ENCODE measurements at regions not wholly inside any gene's neighbourhood (a gene's known extent, or its start where the extent isn't known, plus 50 kb on each side); places are given as distances from the start of the nearest gene placed in this dataset.

GRCh38 chr4:81601358-81601694, 129.6 kb upstream of the RASGEF1B start:
- H3K27ac ChIP-seq = no peak overlapping the region
- ATAC-seq (no peak), DNase-seq (no peak)
- H3K9me3 ChIP-seq = no peaks in the 10 kb centered on the region
- peaks cover 0 to 11% of the 10 kb centered on the region in 2 donors for H3K4me1 ChIP-seq
- TF ChIP-seq CTCF (IDR thresholded peaks at IDR 0.05) = no peak
- intact Hi-C loops (cut with DNase I) = no loop called here
- H3K36me3 ChIP-seq = no peaks in the 10 kb centered on the region
- H3K27me3 ChIP-seq = no peaks in the 10 kb centered on the region
- no peak overlapping the region for H3K4me3 ChIP-seq

DNA sequence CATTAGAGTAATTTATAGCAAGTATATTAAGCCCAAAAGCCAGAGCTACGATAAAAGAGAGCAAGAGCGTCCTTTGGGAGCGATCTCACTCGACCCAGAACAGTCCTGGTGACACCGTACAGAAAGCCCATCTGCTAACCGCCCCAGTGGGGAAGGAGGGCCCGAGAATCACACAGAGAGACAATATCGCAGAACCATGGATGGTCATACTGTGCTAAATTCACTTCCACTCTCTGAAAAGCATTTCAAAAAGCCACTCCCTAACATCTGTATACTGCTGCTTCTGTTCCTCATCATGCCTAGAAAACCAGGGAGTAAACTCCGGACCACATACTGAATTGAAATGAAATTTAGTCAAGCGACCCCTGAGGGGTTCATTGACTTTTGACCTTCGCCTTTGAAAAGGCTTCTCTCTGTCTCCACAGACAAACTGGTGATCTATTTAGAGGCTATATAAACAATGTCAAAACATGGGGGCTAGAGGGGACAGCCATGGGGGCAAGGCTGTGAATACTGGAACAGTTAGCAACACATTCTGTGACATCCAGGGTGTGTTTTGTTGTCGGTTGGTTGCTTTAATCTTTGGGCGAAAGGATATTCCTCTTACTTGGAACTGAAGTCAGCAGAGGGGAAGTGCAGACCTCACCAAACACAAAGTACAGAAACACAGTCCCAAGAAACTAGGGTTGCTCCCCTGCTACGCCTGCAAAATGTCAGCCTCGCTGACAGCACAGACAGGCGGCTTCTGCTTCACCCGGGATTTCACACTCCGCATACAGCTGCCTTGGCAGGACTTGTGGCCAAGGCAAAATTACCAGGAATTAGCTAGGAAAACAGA, 129.0 kb upstream of the RASGEF1B start:
- intact Hi-C loops (cut with DNase I) = no loop called here
- H3K27ac ChIP-seq = peak overlapping the region in 1 of 2 donors; percentile 51
- H3K36me3 ChIP-seq = no peaks in the 10 kb centered on the region
- H3K4me1 ChIP-seq = peaks cover 0 to 6% of the 10 kb centered on the region in 2 donors
- peak; percentile 71 for ATAC-seq
- H3K9me3 ChIP-seq = no peaks in the 10 kb centered on the region
- no peaks in the 10 kb centered on the region for H3K27me3 ChIP-seq
- peak in 3 of 4 donors; percentile 48 to 96 (median 91) for DNase-seq
- no peak overlapping the region for H3K4me3 ChIP-seq
- no peak for TF ChIP-seq CTCF (IDR thresholded peaks at IDR 0.05)

DNA sequence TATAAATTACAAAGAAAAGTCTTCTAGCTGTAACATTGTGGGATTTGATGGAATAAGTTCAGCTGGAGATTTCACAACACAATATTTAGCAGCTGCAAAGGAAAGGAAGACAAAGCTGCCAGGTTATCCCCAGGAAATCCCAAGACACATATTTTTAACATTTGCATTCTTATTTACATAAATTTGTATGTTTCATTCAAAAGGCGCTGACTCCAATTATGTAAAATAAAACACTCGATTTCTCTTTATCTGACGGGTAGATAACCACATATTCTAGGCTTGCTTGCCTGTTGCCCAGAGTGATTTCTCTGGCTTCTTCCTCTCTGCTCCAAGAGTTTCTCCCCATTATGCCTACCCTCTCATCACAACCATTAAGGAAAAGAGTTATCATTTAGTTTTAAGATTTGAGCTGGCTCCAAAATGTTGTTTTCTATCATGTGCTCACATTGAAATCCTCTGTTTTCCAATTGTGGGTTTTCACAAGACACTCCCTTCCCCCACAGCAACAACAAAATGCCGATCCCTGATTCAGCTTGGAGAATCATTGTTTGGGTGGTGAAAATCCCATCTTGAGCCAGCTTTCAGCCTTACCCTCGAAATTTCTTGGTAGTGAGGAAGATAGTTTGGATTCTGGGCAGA, 128.2 kb upstream of the RASGEF1B start:
- H3K4me3 ChIP-seq = no peak overlapping the region
- ATAC-seq (no peak), DNase-seq (peak in 2 of 4 donors; percentile 37 to 60)
- H3K27ac ChIP-seq = peak overlapping the region in 1 of 2 donors; percentile 51
- intact Hi-C loops (cut with DNase I) = no loop called here
- H3K36me3 ChIP-seq = no peaks in the 10 kb centered on the region
- H3K9me3 ChIP-seq = no peaks in the 10 kb centered on the region
- no peaks in the 10 kb centered on the region for H3K27me3 ChIP-seq
- no peak for TF ChIP-seq CTCF (IDR thresholded peaks at IDR 0.05)
- H3K4me1 ChIP-seq = peaks cover 0 to 4% of the 10 kb centered on the region in 2 donors

DNA sequence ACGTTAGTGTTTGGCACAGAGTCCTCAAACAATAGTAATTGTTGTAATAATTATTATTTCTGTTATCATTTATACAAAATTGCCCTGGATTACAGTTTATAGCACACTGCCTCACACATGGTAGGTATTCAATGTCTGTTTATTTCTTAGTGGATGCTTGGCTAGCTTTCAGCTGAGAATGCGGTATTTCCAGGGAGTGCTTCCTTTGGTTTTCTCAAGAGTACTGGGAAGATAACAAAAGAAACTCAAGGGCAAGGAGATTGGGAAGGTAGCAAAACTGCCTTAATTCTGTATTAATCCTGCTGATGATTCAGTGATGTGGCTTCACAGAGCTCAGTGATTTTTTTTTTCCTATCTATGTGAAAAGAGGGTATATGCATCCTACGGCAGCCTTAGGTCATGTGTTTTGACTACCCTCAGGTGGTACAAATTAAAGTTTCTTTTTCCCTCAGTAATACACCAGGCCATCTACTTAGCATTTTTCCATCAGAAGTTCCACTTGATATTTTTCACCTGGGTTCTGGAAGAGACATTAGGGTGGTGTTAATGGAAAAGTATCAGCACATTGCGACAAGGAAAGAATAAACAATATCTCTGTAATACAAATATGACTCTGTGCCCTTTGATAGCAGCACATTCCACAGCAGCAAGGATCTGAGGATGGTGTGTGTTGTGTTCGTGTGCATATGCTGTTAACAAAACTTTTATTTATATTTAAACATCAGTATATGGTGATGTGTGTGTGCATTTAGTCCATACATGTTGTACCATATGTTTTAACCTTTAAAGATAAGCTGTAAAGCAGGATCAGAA, 124.3 kb upstream of the RASGEF1B start:
- no peaks in the 10 kb centered on the region for H3K36me3 ChIP-seq
- intact Hi-C loops (cut with DNase I) = no loop called here
- DNase-seq (no peak), ATAC-seq (no peak)
- H3K27ac ChIP-seq = no peak overlapping the region
- H3K27me3 ChIP-seq = no peaks in the 10 kb centered on the region
- TF ChIP-seq CTCF (IDR thresholded peaks at IDR 0.05) = no peak
- H3K4me1 ChIP-seq = no peaks in the 10 kb centered on the region
- no peak overlapping the region for H3K4me3 ChIP-seq
- H3K9me3 ChIP-seq = no peaks in the 10 kb centered on the region

GRCh38 chr4:81595287-81595686, 123.6 kb upstream of the RASGEF1B start:
- TF ChIP-seq CTCF (IDR thresholded peaks at IDR 0.05) = no peak
- no peak overlapping the region for H3K27ac ChIP-seq
- H3K4me3 ChIP-seq = no peak overlapping the region
- H3K27me3 ChIP-seq = no peaks in the 10 kb centered on the region
- H3K36me3 ChIP-seq = no peaks in the 10 kb centered on the region
- ATAC-seq (peak; percentile 21), DNase-seq (no peak)
- H3K9me3 ChIP-seq = no peaks in the 10 kb centered on the region
- intact Hi-C loops (cut with DNase I) = no loop called here
- no peaks in the 10 kb centered on the region for H3K4me1 ChIP-seq
